OCI-LY7 (cell line): ENCODE measurements at regions not wholly inside any gene's neighbourhood (a gene's known extent, or its start where the extent isn't known, plus 50 kb on each side); places are given as distances from the start of the nearest gene placed in this dataset.

Source experiments
- BruUV-seq: library from RNA; stranded (reverse); fragments of 400-500 nt; replicated peaks from 2 replicates; lab custom pipeline; 2021; lab: Mats Ljungman, UMichigan
- CTCF ChIA-PET: fragments of 300-600 bp; sonication (Branson Sonifier 250); formaldehyde crosslinking; loops from one replicate; lab custom pipeline; 2022; ENCODE audit warnings: antibody characterized with exemption; ENCODE audit not compliant: unreplicated experiment; lab: Charles Lee
- POLR2A ChIA-PET: fragments of 300-600 bp; sonication (Branson Sonifier 250); formaldehyde crosslinking; loops from one replicate; lab custom pipeline; 2022; ENCODE audit warnings: antibody characterized with exemption; lab: Charles Lee
- DNase-seq: peaks from one replicate; pipeline ENCODE4 v3.0.0-alpha.2; 2015; ENCODE audit warnings: low spot score
- H2AFZ ChIP-seq: fragments of 200-600 bp; sonication (generic), shearing (Covaris generic); 2 replicates; pipeline ENCODE4 v1.6.1; 2014; ENCODE audit warnings: mild to moderate bottlenecking, antibody characterized with exemption, low read length, moderate library complexity
- H3K27ac ChIP-seq: fragments of 200-600 bp; sonication (generic); 2 replicates; pipeline ENCODE4 v1.5.1; 2014; ENCODE audit warnings: mixed run types, low read depth, mild to moderate bottlenecking, moderate library complexity, low read length, inconsistent platforms; ENCODE audit not compliant: poor library complexity, severe bottlenecking
- H3K36me3 ChIP-seq: fragments of 200-600 bp; sonication (generic); 2 replicates; pipeline ENCODE4 v1.6.1; 2014; ENCODE audit warnings: mild to moderate bottlenecking, antibody characterized with exemption, low read length, moderate library complexity, mixed read lengths; ENCODE audit not compliant: insufficient read depth
- H3K4me1 ChIP-seq: fragments of 200-600 bp; sonication (generic); 2 replicates; pipeline ENCODE4 v1.5.1; 2014; ENCODE audit warnings: mild to moderate bottlenecking, low read length; ENCODE audit not compliant: insufficient read depth, poor library complexity, severe bottlenecking
- H3K4me2 ChIP-seq: fragments of 200-600 bp; sonication (generic); 2 replicates; pipeline ENCODE4 v1.6.1; 2014; ENCODE audit warnings: mild to moderate bottlenecking, low read length
- H3K4me3 ChIP-seq: fragments of 200-600 bp; sonication (generic); 2 replicates; pipeline ENCODE4 v1.5.1; 2014; ENCODE audit warnings: mild to moderate bottlenecking, low read depth, low read length; ENCODE audit not compliant: poor library complexity, severe bottlenecking
- H3K79me2 ChIP-seq: fragments of 200-600 bp; sonication (generic); 2 replicates; pipeline ENCODE4 v1.6.1; 2016; ENCODE audit warnings: low read depth, mild to moderate bottlenecking, low read length, moderate library complexity, mixed read lengths; ENCODE audit not compliant: insufficient read depth
- H3K9me2 ChIP-seq: fragments of 200-600 bp; sonication (generic); 2 replicates; pipeline ENCODE4 v1.6.1; 2016; ENCODE audit warnings: mild to moderate bottlenecking, low read length, mixed read lengths; ENCODE audit not compliant: insufficient read depth
- H3K9me3 ChIP-seq: fragments of 200-600 bp; sonication (generic); 2 replicates; pipeline ENCODE4 v1.6.1; 2014; ENCODE audit warnings: mild to moderate bottlenecking, mixed run types, low read length, mixed read lengths
- H4K20me1 ChIP-seq: fragments of 200-600 bp; sonication (generic); 2 replicates; pipeline ENCODE4 v1.6.1; 2014; ENCODE audit warnings: mild to moderate bottlenecking, antibody characterized with exemption, low read length, moderate library complexity, mixed read lengths; ENCODE audit not compliant: insufficient read depth
- CTCF ChIP-seq: fragments of 200-600 bp; sonication (generic); conservative IDR thresholded peaks from 2 replicates; pipeline ENCODE4 v1.5.1; 2014; ENCODE audit warnings: mild to moderate bottlenecking, antibody characterized with exemption, low read length, moderate library complexity, mixed read lengths
- EZH2phosphoT487 ChIP-seq: fragments of 200-600 bp; sonication (generic); IDR thresholded peaks from 2 replicates; pipeline ENCODE4 v1.6.1; 2018; ENCODE audit warnings: low read depth, borderline replicate concordance, mild to moderate bottlenecking, mixed run types, antibody characterized with exemption, low read length, moderate library complexity, mixed read lengths
- intact Hi-C: fragments of 100-400 bp; cut with micrococcal nuclease; formaldehyde crosslinking; loops from one replicate; pipeline ENCODE4 v1.10.0; 2022; ENCODE audit not compliant: unreplicated experiment

GRCh38 chr16:82264756-82265155, 94.7 kb upstream of the MPHOSPH6 start:
- ChIA-PET CTCF (no interaction called here), POLR2A (interaction anchor here (0.6 kb wide), 2 partner anchors 16 to 1182 kb away, joined by 3 to 4 read pairs; no protein-coding TSS in a partner anchor)
- H3K4me1 ChIP-seq: no peaks in the 10 kb centered on the region
- H2AFZ ChIP-seq: no peak overlapping the region
- TF ChIP-seq CTCF (no peak), EZH2phosphoT487 (no peak)
- H3K36me3 ChIP-seq: no peaks in the 10 kb centered on the region
- no peaks in the 10 kb centered on the region for H4K20me1 ChIP-seq
- no peaks in the 10 kb centered on the region for H3K79me2 ChIP-seq
- no peak overlapping the region for H3K4me3 ChIP-seq
- no TSS peak for BruUV-seq
- intact Hi-C loops: loop anchor here (5.0 kb wide), 2 partner anchors 373 to 953 kb away; no protein-coding TSS in a partner anchor
- H3K4me2 ChIP-seq: no peak overlapping the region
- H3K9me3 ChIP-seq: no peaks in the 10 kb centered on the region
- no peak overlapping the region for H3K27ac ChIP-seq
- H3K9me2 ChIP-seq: no peaks in the 10 kb centered on the region
- no peak for DNase-seq

- CTCF ChIA-PET: no interaction called here
- Histone ChIP-seq H3K9me2 (no peaks in the 10 kb centered on the region), H3K4me3 (no peak overlapping the region), H4K20me1 (no peaks in the 10 kb centered on the region), H3K36me3 (no peaks in the 10 kb centered on the region), H3K79me2 (no peaks in the 10 kb centered on the region), H2AFZ (no peak overlapping the region), H3K4me2 (no peak overlapping the region), H3K9me3 (no peaks in the 10 kb centered on the region), H3K27ac (no peak overlapping the region), H3K4me1 (no peaks in the 10 kb centered on the region)
- no TSS peak for BruUV-seq
- POLR2A ChIA-PET: interaction anchor here (1.4 kb wide), 1 partner anchor 80 kb away, joined by 4 read pairs; no protein-coding TSS in a partner anchor
- intact Hi-C loops: loop anchor here (1.0 to 5.0 kb wide), 3 partner anchors 193 to 954 kb away; no protein-coding TSS in a partner anchor
- DNase-seq: peak; percentile 64
- peak; percentile 99 for TF ChIP-seq CTCF
- no peak for TF ChIP-seq EZH2phosphoT487
Observed at GRCh38 chr16:82263521-82264143, 93.6 kb upstream of the MPHOSPH6 start.

GRCh38 chr16:82262244-82262643, 92.2 kb upstream of the MPHOSPH6 start:
- H3K79me2 ChIP-seq: no peaks in the 10 kb centered on the region
- H3K27ac ChIP-seq: no peak overlapping the region
- no TSS peak for BruUV-seq
- POLR2A ChIA-PET: no interaction called here
- CTCF ChIA-PET: no interaction called here
- H3K9me3 ChIP-seq: no peaks in the 10 kb centered on the region
- no peaks in the 10 kb centered on the region for H3K9me2 ChIP-seq
- H3K4me3 ChIP-seq: no peak overlapping the region
- H2AFZ ChIP-seq: no peak overlapping the region
- no peak for DNase-seq
- no peaks in the 10 kb centered on the region for H3K36me3 ChIP-seq
- TF ChIP-seq CTCF: no peak
- intact Hi-C loops: loop anchor here (5.0 kb wide), 2 partner anchors 375 to 955 kb away; no protein-coding TSS in a partner anchor
- no peak overlapping the region for H3K4me2 ChIP-seq
- no peaks in the 10 kb centered on the region for H4K20me1 ChIP-seq
- H3K4me1 ChIP-seq: no peaks in the 10 kb centered on the region
